ENCODE measurements at regions not wholly inside any gene's neighbourhood (a gene's known extent, or its start where the extent isn't known, plus 50 kb on each side); places are given as distances from the start of the nearest gene placed in this dataset.

DNA sequence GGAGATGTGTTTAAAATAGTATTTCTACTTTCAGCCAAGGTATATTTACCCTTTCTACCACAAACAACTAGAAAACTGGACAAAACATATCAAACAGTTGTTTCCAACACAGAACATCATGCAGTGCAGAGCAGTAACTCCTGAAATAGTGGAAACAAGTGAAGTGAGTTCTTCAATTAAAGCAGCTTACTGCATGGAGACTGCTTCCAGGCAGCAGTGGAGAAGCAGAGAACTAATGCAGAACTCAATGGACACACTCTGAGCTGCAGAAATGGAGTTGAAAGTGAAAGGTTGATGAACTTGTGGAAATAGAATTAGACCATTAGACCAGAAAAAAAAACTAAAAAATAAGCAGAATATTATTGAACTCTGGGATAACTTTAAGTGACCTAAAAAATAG is 478.9 kb downstream of the CNTN6 start:
- ATAC-seq (ENCODE audit: low read depth) (no peak), DNase-seq (no peak)
- H3K27ac Mint-ChIP-seq: no peak overlapping the region
- no peaks in the 10 kb centered on the region for H3K27me3 Mint-ChIP-seq
- no peaks in the 10 kb centered on the region for H3K36me3 Mint-ChIP-seq (ENCODE audit: low read depth)
- intact Hi-C loops (cut with micrococcal nuclease): no loop called here
- peaks cover 2% of the 10 kb centered on the region for H3K9me3 Mint-ChIP-seq
- TF ChIP-seq, protein P1, sequence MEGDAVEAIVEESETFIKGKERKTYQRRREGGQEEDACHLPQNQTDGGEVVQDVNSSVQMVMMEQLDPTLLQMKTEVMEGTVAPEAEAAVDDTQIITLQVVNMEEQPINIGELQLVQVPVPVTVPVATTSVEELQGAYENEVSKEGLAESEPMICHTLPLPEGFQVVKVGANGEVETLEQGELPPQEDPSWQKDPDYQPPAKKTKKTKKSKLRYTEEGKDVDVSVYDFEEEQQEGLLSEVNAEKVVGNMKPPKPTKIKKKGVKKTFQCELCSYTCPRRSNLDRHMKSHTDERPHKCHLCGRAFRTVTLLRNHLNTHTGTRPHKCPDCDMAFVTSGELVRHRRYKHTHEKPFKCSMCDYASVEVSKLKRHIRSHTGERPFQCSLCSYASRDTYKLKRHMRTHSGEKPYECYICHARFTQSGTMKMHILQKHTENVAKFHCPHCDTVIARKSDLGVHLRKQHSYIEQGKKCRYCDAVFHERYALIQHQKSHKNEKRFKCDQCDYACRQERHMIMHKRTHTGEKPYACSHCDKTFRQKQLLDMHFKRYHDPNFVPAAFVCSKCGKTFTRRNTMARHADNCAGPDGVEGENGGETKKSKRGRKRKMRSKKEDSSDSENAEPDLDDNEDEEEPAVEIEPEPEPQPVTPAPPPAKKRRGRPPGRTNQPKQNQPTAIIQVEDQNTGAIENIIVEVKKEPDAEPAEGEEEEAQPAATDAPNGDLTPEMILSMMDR (IDR thresholded peaks at IDR 0.05): no peak
- H3K4me3 Mint-ChIP-seq: no peak overlapping the region
- POLR2A ChIA-PET: no interaction called here
- CTCF ChIA-PET: no interaction called here
- no peaks in the 10 kb centered on the region for H3K4me1 Mint-ChIP-seq

DNA sequence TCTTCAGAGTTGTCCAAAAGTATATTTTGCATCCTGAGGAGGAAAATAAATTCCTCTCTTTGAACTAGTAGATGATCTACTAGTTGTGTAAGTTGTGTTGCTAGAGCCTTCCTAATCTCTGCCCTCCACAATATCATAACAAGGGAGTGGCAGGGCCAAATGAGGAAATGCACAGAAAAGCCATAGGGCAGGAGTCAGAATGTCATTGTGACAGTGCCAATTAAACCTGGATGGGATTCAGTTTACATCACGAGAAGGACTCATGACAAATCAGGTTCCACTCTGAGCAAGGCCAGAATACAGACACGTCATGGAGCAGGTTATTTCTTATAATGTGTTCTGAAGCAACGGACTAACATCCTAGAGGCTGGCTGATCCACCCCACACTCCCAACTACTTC is 483.2 kb downstream of the CNTN6 start:
- Mint-ChIP-seq H3K27ac (no peak overlapping the region), H3K4me1 (no peaks in the 10 kb centered on the region), H3K4me3 (no peak overlapping the region), H3K9me3 (peaks cover 2% of the 10 kb centered on the region), H3K27me3 (no peaks in the 10 kb centered on the region), H3K36me3 (ENCODE audit: low read depth) (no peaks in the 10 kb centered on the region)
- no peak for ATAC-seq (ENCODE audit: low read depth)
- no peak for DNase-seq
- ChIA-PET CTCF (no interaction called here), POLR2A (no interaction called here)
- TF ChIP-seq, protein P1 (IDR thresholded peaks at IDR 0.05): no peak
- intact Hi-C loops (cut with micrococcal nuclease): no loop called here

GRCh38 chr3:1578124-1578806 is 485.4 kb downstream of the CNTN6 start:
- ChIA-PET POLR2A (no interaction called here), CTCF (no interaction called here)
- DNase-seq (no peak), ATAC-seq (ENCODE audit: low read depth) (no peak)
- no peaks in the 10 kb centered on the region for H3K27me3 Mint-ChIP-seq
- no peak overlapping the region for H3K4me3 Mint-ChIP-seq
- peaks cover 2% of the 10 kb centered on the region for H3K9me3 Mint-ChIP-seq
- intact Hi-C loops (cut with micrococcal nuclease): no loop called here
- TF ChIP-seq, protein P1 (IDR thresholded peaks at IDR 0.05): no peak
- no peaks in the 10 kb centered on the region for H3K36me3 Mint-ChIP-seq (ENCODE audit: low read depth)
- H3K4me1 Mint-ChIP-seq: no peaks in the 10 kb centered on the region
- H3K27ac Mint-ChIP-seq: no peak overlapping the region

GRCh38 chr3:1583044-1583443 is 490.2 kb downstream of the CNTN6 start:
- ChIA-PET CTCF (no interaction called here), POLR2A (no interaction called here)
- Mint-ChIP-seq H3K4me1 (no peaks in the 10 kb centered on the region), H3K9me3 (peaks cover 10% of the 10 kb centered on the region), H3K27me3 (no peaks in the 10 kb centered on the region), H3K36me3 (ENCODE audit: low read depth) (no peaks in the 10 kb centered on the region), H3K4me3 (no peak overlapping the region), H3K27ac (no peak overlapping the region)
- TF ChIP-seq, protein P1 (IDR thresholded peaks at IDR 0.05): no peak
- intact Hi-C loops (cut with micrococcal nuclease): no loop called here
- no peak for DNase-seq
- ATAC-seq (ENCODE audit: low read depth): no peak

DNA sequence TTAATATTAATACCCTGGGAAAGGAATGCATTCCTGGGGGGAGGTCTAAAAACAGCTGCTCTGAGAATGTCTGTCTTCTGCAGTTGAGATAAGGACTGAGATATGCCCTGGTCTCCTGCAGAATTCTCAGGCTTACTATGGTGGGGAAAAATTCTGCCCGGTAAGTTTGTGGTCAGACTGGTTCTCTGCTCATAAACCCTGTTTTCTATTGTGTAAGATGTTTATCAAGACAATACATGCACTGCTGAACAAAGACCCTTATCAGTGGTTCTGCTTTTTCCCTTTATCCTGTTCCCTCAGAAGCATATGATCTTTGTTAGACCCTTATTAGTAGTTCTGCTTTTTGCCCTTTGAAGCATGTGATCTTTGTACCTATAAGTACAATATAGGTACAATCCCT is 494.6 kb downstream of the CNTN6 start:
- TF ChIP-seq, protein P1 (IDR thresholded peaks at IDR 0.05): no peak
- Mint-ChIP-seq H3K4me3 (no peak overlapping the region), H3K36me3 (ENCODE audit: low read depth) (no peaks in the 10 kb centered on the region), H3K9me3 (peaks cover 23% of the 10 kb centered on the region), H3K27me3 (no peaks in the 10 kb centered on the region), H3K4me1 (no peaks in the 10 kb centered on the region), H3K27ac (no peak overlapping the region)
- ChIA-PET CTCF (no interaction called here), POLR2A (no interaction called here)
- ATAC-seq (ENCODE audit: low read depth): no peak
- no peak for DNase-seq
- intact Hi-C loops (cut with micrococcal nuclease): no loop called here
